ENCODE measurements at regions not wholly inside any gene's neighbourhood (a gene's known extent, or its start where the extent isn't known, plus 50 kb on each side); places are given as distances from the start of the nearest gene placed in this dataset.

DNA sequence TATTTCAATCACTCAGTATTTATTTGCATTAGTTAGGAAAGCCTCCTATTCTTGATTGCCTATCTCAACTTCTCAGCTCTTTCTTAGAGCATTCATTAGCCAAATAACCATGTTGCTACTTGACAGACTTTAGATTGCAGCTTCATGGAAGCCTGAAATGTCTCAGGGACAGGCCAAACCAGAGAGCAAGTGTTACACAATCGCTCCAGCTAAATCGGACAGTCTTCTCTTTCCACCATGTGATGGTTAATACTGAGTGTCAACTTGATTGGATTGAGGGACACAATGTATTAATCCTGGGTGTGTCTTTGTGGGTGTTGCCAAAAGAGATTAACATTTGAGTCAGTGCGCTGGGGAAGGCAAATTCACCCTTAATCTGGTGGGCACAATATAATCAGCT lies 106.5 kb upstream of the DRD2 start:
- DNase-seq (ENCODE audit: low read depth, low spot score), result no peak

DNA sequence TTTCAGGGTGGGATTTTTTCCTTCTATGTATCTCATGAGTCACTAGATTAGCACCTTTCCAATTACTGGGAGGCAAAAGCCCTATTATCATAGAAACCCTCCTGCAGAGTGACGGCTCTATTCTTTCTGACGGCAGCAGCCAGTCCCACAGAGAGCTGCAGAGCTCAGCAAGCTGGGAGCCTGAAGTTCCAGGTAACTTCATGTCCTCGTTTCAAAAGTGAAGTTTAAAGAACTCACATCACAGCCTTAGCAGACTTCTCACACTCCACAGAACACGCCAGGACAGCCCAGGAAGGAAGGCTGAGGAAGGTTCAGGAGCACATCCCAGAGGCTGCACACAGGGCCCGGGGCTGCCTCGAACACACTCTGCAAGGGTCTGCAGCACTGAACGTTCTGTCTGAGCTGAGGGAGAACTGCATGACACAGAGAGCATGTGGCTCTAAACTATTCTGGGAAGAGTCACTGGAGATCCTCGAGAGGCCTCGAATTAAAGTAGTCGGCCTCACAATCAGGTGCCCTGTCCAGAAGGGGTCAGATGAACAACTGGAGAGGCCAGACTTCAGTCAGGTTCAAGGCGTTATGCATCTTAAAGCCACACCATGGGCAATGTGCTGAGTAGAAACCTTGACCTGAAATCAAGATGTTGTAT lies 104.2 kb upstream of the DRD2 start:
- no peak for DNase-seq (ENCODE audit: low read depth, low spot score)

DNA sequence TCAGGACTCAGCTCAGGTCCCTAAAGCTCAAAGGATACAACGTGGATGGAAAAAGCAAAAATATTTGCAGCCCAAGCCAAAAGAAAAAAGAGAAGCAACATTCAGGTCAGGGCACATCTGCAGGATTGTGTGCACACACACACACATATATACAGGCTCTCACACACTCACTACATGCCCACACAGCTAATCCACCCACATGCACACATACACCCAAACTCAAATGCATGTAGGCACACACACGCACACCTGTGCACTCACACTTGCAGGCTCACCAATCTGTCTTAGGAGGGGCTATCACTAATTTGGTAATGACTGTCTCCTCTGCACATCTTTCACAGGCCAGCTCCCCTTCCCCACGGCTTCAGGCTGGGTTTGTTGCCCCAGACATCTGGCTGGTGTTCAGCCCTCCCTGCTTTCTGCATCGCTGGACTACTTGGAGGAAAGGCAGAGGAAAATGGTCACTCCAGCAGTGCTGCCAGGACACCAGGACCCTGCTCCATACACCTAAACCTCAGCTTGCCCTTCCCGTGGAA lies 103.6 kb upstream of the DRD2 start:
- DNase-seq (ENCODE audit: low read depth, low spot score), result no peak

DNA sequence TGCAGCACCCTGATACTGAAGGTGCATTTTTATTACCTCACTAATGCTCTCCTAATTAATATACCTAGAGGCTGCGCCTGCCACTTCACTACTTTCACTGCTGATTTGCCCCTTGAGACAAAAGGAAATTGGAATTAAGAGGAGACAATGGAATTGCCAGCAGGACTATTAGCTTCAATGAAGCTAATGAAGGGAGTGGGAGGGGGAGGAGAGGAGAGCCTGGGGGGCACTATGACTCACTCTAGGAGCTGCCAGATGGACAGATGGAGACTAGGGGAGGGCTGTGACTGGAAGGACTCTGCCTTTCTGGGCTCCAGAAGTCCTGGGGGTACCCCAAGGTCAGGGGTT lies 102.8 kb upstream of the DRD2 start:
- DNase-seq (ENCODE audit: low read depth, low spot score), result no peak

DNA sequence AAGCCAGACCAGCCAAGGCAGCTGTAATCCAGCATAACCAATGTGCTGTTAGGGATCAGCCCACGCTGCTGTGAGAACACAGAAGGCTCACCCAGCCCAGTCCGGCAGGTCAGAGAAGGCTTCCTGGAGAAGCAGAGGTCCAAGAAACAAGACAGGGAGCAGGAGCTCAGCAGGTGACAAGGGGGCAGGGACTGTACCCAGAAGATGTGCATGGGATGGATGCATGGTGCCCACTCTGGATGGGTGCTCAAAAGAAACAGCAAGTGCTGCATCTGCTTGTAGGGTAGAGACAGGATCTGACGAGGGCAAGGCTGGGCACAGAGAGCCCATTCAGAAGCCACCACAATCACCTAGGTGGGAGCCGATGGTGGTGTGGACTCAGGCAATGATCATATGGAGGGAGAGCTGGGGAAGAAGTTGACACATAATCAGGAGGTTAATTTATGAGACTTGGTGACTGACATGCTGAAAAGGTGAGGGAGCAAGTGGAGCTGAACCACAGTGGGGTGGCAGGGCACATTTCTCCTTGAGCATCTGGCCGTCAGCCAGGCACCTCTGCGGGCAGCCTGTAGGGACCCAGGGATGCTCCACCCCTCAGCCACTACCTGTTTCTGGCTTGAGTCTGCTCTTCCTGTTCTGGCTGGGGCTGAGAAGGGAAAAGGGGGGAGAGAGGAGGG lies 102.3 kb upstream of the DRD2 start:
- DNase-seq (ENCODE audit: low read depth, low spot score), result no peak

DNA sequence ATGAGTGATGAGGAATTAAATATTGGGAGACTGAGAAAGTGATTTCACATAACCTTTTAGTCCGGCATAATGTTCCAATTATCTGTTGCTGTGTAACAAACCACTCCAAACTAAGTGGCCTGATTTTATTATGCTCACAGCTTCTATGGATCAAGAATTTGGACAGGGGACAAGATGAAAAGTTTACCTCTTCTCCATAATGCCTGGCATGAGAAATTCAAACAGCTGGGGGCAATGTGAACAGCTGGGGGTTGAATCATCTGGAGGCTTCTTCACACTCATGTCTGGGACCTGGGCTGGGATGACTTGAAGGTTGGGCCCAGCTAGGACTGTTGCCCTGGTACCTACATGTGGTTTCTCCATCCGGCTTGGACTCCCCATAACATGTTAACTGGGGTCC lies 99.4 kb upstream of the DRD2 start:
- no peak for DNase-seq (ENCODE audit: low read depth, low spot score)

DNA sequence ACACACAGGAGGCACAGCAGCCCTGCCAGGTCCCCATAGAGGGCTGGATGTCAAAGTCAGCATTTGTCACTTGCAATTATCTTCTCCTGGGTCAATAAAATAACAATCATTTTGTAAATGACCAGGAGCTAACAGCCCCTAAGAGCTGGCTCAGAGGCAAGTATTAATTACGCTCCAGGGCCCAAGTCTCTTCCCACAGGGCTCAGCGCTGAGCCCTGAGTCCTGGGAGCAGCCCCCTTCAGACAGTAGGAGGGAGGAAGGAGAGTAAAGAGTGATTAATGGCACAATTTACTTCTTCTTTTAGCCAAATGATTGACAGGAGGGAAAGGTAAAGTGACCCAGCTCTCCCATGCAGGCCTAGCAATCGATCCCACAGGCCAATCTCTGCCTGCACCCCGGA lies 99.0 kb upstream of the DRD2 start:
- DNase-seq (ENCODE audit: low read depth, low spot score), result no peak

DNA sequence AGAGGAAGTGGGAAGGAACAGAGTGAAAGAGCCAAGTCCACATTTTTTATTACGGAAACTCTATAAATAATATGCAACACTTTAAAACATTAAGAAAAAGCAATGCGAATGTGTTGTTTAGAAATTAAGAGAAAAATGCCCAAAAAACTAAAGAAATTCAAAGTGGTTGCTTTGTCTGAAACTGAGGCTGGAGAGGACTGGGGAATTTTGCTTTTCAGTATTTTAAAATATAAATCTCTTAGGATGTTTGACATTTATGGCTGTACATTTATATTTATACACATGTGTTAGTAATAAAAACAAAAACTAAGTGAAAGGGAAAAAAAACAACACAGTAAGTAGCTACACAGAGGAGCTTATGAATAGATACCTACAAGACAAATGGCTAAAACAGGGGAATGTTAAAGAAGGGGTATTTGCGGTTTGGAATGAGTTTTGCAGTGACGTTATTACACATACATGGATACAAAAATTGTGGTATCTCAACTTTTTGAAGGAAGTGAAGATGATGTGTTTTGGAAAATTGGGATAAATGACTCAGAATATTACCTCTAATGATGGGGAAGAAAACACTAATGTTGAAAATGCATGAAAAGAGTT lies 97.0 kb upstream of the DRD2 start:
- DNase-seq (ENCODE audit: low read depth, low spot score), result no peak

DNA sequence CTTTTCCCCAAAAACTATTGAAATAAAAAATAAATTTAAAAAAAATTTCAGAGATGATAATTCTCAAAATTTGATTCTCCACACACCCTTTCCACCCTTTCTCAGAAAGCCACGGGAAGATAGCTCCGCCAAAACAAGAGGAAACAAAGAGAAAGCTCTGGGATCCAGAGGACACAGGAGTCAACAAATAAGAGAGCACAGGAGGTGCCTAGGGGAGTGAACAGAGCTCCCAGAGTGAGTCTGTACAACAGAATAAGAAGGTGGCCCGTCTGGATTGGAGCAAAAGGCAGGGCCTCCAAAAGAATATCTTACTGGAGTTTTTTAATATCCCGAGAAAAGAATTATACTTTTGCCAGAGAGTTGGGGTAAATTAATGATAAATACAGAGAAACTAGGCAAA lies 96.3 kb upstream of the DRD2 start:
- no peak for DNase-seq (ENCODE audit: low read depth, low spot score)

DNA sequence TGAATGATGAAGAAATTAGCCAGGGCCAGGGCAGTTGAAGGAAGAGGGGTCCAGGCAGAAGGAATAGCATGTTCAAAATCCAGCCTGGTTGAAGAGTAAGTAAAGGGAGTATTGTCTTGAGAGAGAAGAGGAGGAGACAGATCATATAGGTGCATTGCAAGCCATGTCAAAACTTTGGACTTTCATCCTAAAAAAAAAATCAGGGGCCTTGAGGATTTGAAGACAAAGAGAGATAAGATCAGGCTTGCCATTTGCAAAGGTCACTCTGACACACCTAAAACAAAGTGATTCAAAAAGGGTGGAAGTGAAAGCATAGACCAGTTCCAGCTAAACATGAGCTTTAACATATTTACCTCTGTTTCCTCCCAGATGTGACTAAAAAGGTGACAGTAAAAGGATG lies 95.7 kb upstream of the DRD2 start:
- no peak for DNase-seq (ENCODE audit: low read depth, low spot score)

DNA sequence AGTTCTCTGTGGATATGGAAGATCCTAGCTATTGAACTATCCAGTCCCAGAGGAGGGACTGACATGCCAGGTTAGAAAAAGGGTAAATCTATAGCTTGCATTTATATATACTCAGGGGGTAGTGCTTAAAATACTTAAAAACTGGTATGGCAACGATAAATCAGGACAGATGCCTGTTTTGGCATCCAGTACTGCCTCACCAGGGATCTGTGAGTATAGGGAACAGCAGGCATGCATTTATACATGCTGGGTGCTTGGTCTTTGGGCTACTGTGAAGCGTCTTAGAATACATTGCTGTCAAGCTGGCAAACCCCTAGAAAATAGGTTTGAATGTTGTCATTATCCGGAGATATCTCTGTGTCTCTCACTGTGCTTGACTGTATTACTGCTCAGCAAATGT lies 94.2 kb upstream of the DRD2 start:
- DNase-seq (ENCODE audit: low read depth, low spot score), result no peak

DNA sequence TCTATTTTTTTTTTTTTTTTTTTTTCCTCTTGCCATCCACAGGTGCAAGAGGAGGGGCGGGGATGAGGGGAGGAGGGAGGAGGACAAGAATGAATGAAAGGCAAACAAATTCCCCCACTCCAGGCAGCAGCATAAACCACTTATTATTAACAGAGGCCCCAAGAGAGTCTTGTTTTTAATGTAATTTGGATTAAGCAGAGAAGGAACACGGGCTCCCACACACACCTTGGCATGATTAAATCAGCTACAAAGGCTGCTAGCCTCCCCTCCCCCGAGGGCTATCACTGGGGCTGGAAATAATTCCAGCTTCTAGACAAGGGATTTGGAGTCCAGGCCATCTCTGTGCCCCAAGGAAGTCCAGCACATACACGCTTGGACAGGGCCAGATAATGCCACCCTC lies 93.4 kb upstream of the DRD2 start:
- DNase-seq (ENCODE audit: low read depth, low spot score), result no peak

DNA sequence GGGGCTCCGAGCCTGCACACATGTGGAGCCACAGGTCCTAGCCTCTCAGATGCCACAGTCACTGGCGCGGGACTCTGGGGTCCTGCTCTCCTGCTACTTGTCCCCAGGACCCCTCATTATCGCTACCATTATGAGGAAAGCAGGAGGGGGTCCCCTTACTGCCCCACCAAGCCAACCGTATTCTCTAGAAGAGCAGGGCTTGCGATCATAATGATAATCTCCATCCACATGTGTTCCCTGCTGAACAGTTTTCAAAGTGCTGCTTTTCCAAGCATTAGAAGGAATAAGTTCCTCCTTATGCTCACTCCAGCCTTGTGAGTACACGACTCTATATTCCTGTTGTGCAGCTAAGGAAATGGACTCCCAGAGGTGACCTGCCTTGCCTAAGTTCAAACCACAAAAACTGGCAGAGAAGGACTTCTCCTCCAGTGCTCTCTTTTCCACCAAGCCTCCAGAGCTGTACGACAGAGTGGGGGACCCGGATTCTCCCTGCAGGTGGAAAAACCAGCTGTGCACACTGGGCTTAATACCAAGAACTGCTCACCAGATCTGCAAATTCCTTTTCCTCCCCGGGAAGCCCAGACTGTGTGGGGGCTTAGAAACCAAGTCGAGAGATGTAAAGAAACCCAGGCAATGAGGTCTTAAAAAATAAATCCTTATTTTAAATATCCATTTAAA lies 92.8 kb upstream of the DRD2 start:
- no peak for DNase-seq (ENCODE audit: low read depth, low spot score)

DNA sequence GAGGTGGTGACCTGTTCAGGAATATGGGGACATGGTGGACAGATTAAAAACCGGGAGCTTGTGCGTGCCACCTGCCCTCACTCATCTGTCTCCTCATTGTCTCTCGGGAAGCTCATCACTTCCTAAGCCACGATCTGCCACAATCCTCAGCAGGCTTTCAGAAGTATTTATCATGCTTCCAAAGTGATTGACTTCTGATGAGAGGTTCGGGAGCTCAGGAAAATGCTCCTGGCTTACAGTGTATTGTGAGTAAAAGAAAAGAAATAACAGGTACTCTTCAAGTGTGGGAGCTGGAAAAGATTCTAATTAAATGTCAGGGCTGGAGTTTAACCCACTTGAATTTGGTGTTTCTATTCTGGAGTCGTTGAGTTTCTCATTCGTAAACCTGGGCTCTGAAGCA lies 91.9 kb upstream of the DRD2 start:
- DNase-seq (ENCODE audit: low read depth, low spot score), result no peak

DNA sequence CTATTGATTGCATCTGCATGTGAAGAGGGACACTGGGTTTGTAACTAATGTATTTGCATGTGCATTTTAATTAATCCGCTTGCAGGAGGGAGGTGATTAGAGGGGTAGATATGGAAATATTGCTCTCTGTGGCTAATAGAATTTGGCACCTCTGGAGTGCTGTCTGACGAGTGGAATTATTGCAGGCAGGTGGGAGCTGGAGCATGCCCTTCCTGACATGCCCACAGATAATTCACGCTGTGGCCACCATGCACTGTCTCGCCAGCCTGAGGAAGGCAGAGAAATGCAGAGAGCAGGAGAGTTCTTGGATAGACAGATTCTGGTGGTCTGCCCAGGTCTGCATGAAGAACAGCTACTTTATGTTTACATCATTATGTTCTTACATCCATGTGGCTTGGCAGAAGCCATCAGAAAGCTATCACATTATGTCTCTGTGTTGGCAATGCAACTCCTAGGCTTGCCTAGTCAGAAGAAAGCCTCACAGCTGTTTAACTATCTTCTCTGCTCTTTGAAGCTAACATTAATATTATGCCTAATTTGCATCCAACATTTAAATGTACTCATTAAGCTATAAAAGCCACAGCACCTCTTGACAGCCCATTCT lies 89.4 kb upstream of the DRD2 start:
- DNase-seq (ENCODE audit: low read depth, low spot score), result no peak

DNA sequence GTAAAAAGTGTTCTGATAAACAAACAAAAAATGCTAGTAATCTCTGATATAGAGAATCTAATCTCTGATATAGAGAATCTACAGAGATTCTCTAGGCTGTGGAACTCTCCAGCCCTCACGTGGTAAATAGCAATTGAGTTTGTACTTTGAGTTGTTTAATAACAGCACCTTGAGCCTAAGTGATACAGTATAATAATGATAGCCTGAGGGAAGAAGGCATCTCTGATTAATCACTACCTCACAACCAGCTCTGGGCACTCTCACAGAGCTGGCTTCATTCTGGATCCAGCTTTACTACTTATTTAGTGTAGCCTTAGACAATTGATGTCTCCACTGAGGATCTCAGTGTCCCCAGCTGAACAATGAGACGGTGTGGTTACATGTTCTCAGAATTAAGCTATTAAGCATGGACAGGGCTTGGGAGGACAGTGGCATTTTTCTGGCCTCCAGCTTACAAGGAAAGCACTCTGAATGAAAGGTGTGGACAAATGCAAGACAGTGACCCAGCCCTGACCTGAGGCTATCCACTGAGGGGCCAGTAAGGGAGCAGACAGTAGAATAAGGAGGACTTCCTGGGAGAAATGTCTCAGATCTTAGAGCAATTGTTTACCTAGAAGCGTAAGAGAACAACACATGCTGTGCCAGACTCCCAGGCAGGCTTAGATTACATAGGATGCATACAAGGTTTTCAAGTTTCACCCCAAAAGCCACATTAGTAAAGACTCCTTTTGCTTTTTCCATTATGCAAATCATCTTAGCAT lies 88.7 kb upstream of the DRD2 start:
- no peak for DNase-seq (ENCODE audit: low read depth, low spot score)

DNA sequence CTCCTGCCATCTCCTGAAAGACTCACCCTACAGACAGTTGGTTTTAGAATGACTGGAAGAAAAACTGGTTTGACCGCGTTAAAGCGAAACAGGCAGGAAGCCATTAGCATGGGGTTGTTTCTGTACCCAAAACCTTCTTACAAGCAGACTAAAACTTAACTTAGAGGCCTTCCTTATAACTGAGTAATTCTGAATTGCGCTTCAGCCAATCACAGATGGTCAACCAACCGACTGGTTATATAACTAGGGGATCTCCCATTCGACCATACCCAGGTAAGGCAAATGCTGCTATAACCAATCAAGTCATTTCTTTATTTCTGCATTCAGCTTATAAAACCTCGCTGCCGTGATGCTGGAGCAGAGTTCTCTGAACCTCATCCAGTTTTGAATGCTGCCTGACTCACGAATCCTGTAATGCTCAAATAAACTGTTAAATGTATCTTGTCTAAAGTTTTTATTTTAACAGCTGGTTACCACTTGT lies 87.8 kb upstream of the DRD2 start:
- no peak for DNase-seq (ENCODE audit: low read depth, low spot score)

DNA sequence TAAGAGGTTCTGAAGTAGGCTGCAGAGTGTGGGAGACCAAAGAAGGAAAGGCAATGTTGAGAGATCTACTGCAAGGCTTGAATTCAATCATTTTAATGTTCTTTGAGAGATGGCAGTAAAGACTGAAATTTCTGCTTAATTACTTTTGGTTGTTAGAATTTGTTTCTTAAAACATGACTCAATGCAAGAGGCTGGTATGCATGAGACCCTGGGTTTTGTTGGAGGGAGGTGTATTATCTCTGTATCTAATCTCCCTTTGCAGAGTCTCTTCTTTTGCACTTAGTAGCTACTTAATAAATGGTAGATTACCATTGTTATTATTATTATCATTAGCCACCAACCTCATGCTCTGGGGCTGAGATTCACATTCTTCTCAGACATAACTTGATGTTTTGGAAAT lies 87.4 kb upstream of the DRD2 start:
- no peak for DNase-seq (ENCODE audit: low read depth, low spot score)

DNA sequence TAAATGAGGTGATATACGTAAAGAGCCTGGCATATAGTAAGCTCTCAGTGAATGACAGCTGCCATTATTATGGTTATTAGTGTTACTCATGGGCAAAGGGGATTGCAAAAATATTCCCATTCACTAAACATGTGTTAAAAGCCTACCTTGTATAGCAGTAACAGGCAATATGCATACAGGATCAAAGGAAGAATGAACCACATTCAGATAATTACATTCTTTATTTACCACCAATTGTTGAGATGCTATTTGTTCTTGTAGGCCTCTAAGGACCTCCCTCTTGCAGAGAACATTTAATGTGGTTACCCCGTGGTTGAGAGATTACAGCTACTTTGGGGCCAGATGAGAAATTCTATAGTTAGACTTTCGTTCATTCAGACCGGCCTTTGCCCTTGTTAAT lies 82.7 kb upstream of the DRD2 start:
- DNase-seq (ENCODE audit: low read depth, low spot score), result no peak

DNA sequence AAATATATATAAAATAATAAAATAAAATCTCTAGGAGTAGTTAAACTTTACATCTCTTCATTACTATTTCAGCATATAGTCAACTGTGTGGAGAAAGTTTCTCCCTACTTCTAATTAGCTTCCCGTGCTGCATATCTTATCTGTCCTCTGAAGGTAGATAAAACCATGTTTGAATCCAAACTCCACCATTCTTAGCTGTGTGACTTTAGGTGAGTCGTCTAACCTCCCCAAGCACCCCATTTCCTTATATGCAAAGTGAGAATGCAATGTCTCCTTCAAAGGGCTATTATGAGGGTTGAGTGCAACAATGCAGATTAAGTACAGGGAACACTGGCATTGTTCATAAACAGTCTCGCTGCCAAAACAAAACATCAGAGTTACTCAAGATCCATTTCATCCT lies 80.8 kb upstream of the DRD2 start:
- no peak for DNase-seq (ENCODE audit: low read depth, low spot score)

DNA sequence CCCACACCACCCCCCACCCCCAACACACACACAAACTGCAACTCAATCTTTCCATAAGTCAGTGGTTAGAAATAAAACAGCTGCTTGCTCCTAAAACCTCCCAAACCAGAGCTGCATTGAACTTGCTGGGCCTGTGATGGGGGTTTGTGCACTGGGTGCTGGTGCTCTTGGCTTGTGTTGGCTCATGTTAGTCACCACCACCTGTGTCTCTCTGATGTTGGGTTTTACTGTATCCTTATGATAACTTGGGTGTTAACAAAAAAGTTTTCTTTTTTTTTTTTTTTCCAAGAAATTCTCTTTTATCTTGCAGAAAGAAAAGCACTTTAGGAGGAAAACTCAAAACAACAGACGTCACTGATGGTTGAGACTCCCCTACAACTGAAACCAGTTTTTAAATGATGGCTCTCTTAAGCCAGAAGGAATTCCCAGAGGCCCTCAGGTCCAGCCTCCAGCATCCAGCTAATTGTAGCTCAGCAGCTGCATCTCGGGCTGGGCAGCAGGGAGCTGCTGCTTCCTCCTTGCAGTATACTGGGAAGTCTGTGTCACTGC lies 79.9 kb upstream of the DRD2 start:
- DNase-seq (ENCODE audit: low read depth, low spot score), result no peak
